ENCODE measurements at regions not wholly inside any gene's neighbourhood (a gene's known extent, or its start where the extent isn't known, plus 50 kb on each side); places are given as distances from the start of the nearest gene placed in this dataset.

- TF ChIP-seq PRDM4 (tag by site-specific recombination; IDR thresholded peaks at IDR 0.05) (no peak), CTCF (tag by site-specific recombination; IDR thresholded peaks at IDR 0.05) (no peak), MZF1 (tag by site-specific recombination; IDR thresholded peaks at IDR 0.05; ENCODE audit: borderline replicate concordance) (no peak), ZNF10 (tag by site-specific recombination; IDR thresholded peaks at IDR 0.05) (no peak), ZNF416 (tag by site-specific recombination; IDR thresholded peaks at IDR 0.05) (no peak), ZNF239 (tag by site-specific recombination; IDR thresholded peaks at IDR 0.05) (no peak)
- TF ChIP-seq, protein P1, sequence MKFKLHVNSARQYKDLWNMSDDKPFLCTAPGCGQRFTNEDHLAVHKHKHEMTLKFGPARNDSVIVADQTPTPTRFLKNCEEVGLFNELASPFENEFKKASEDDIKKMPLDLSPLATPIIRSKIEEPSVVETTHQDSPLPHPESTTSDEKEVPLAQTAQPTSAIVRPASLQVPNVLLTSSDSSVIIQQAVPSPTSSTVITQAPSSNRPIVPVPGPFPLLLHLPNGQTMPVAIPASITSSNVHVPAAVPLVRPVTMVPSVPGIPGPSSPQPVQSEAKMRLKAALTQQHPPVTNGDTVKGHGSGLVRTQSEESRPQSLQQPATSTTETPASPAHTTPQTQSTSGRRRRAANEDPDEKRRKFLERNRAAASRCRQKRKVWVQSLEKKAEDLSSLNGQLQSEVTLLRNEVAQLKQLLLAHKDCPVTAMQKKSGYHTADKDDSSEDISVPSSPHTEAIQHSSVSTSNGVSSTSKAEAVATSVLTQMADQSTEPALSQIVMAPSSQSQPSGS (tag by site-specific recombination; IDR thresholded peaks at IDR 0.05; ENCODE audit: low read depth): no peak
Measured at GRCh38 chr4:147309434-147309833, 171.5 kb upstream of the EDNRA start.

Measured in HEK293 (cell line).